ENCODE measurements at regions not wholly inside any gene's neighbourhood (a gene's known extent, or its start where the extent isn't known, plus 50 kb on each side); places are given as distances from the start of the nearest gene placed in this dataset.

DNA sequence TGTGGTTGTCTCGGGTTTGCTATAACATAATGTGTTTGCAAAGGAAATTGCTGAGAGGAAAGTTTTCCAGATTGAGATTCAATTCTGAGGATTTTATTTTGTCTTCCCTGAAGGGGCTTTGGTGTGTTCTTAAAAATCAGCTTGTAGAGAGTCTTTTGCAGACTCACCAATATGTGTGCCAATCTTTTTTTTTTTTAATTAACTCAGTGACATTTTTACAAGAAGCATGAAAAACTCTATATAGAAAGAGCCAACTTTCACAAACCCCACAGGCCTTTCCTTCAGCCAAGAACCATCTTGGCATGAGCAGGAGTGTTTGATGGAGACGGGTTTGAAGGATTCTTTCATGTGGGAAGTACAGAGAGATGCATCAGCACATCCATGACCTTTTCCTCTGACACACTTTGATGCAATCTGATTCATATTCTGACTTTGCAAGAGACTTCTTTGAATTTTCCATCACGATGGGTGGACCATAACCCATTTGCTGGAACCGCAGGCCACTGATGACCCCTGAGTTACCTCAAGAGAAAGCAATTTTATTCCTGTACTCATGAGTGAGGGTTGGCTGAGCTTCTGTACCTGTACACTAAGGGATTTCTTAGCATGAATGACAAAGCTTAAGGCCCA, 892.6 kb downstream of the XPNPEP1 start:
- Histone ChIP-seq H3K36me3 (no peaks in the 10 kb centered on the region), H3K4me1 (peaks cover 0 to 10% (median 0%) of the 10 kb centered on the region in 4 donors), H3K9me3 (no peaks in the 10 kb centered on the region), H3K27me3 (no peaks in the 10 kb centered on the region), H3K27ac (no peak overlapping the region), H3K4me3 (no peak overlapping the region)
- TF ChIP-seq POLR2A (IDR thresholded peaks at IDR 0.05), result no peak
- no peak for DNase-seq (ENCODE audit: low spot score in 2 of 2)
- WGBS, 2 donors, result 42 to 47% methylated on average over 4 of the region's 4 CpGs

- Histone ChIP-seq H3K36me3 (no peaks in the 10 kb centered on the region), H3K9me3 (no peaks in the 10 kb centered on the region), H3K4me1 (peaks cover 0 to 10% (median 0%) of the 10 kb centered on the region in 4 donors), H3K27me3 (no peaks in the 10 kb centered on the region), H3K27ac (no peak overlapping the region), H3K4me3 (no peak overlapping the region)
- no peak for TF ChIP-seq EP300 (IDR thresholded peaks at IDR 0.05)
- TF ChIP-seq CTCF (IDR thresholded peaks at IDR 0.05), result no peak
- TF ChIP-seq POLR2A (IDR thresholded peaks at IDR 0.05), result no peak
- WGBS, 2 donors, result 48 to 55% methylated on average over 4 of the region's 4 CpGs
- DNase-seq (ENCODE audit: low spot score in 2 of 2), result no peak
Measured at GRCh38 chr10:109029870-109030269, 893.4 kb downstream of the XPNPEP1 start.

DNA sequence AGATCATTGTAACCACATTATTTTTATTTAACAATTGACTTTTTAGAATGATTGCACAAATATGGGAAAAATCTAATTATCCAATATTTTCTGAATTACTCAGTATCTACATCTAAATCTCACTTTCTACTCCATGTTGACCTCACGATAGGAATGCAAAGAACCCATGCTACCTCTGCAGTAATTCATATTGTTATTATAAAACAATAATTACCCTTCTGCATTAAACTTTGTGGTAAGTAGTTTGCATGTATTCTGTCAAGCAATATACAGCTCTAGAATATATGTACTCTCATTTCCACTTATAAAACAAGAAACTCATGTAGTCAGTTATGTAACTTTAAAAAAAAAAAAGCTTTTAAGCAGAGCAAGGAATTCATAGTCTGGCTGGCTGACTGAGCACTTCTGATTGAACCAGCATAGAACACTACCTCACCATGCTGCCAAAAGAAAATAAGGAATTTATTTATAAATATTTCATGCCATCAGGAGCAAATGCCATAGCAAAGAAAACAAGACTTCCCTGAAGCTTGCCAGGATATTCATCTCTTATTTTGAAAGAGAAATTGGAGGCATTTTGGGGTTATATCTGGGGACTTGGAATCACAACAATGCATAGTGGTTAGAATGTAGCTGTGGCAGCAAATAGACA, 895.7 kb downstream of the XPNPEP1 start:
- Histone ChIP-seq H3K27me3 (no peaks in the 10 kb centered on the region), H3K4me3 (no peak overlapping the region), H3K27ac (no peak overlapping the region), H3K36me3 (no peaks in the 10 kb centered on the region), H3K9me3 (no peaks in the 10 kb centered on the region), H3K4me1 (peaks cover 0 to 10% (median 0%) of the 10 kb centered on the region in 4 donors)
- no peak for DNase-seq (ENCODE audit: low spot score in 2 of 2)
- TF ChIP-seq POLR2A (IDR thresholded peaks at IDR 0.05) (no peak), CTCF (IDR thresholded peaks at IDR 0.05) (no peak), EP300 (IDR thresholded peaks at IDR 0.05) (no peak)
- 51 to 57% methylated on average over 1 of the region's 1 CpG for WGBS, 2 donors

GRCh38 chr10:109025172-109025571, 898.1 kb downstream of the XPNPEP1 start:
- Histone ChIP-seq H3K36me3 (no peaks in the 10 kb centered on the region), H3K27me3 (no peaks in the 10 kb centered on the region), H3K9me3 (no peaks in the 10 kb centered on the region), H3K4me3 (no peak overlapping the region), H3K4me1 (peaks cover 0 to 10% (median 0%) of the 10 kb centered on the region in 4 donors), H3K27ac (no peak overlapping the region)
- no peak for DNase-seq (ENCODE audit: low spot score in 2 of 2)
- TF ChIP-seq CTCF (IDR thresholded peaks at IDR 0.05) (no peak), POLR2A (IDR thresholded peaks at IDR 0.05) (no peak), EP300 (IDR thresholded peaks at IDR 0.05) (no peak)

DNA sequence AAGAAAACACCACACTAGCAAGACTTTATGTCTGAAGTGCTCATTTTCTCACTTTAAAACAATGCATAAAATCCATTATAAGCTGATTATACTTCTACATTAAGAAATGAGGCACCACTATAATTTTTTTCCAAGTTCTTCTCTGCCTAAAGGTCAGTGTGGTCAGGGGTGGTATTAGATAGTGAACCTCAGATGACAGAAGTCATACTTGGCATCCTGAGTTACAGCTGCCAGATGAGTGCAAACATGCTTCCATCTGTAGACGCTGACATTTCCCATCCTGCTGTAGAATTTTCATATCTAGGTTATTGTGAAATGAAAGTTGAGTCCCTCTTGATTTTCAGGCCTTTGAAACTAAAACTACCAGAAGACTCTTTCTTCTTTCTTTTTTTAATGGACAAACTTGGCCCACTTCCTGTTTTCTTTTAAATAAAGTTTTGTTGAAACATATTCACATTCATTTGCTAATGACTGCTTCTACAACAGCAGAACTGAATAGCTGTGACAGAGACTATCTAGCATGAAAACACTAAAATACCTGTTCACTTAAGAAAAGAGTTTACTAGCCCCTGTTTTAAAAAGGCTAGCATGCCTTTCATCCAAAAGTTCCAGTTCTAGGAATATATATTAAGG, 900.8 kb downstream of the XPNPEP1 start:
- no peak overlapping the region for H3K4me3 ChIP-seq
- no peaks in the 10 kb centered on the region for H3K27me3 ChIP-seq
- DNase-seq (ENCODE audit: low spot score in 2 of 2), result no peak

More for the DNA sequence above, 900.8 kb downstream of the XPNPEP1 start:
- no peaks in the 10 kb centered on the region for H3K36me3 ChIP-seq
- no peak overlapping the region for H3K27ac ChIP-seq
- TF ChIP-seq POLR2A (IDR thresholded peaks at IDR 0.05) (no peak), EP300 (IDR thresholded peaks at IDR 0.05) (no peak), CTCF (IDR thresholded peaks at IDR 0.05) (no peak)
- WGBS, 2 donors, result 75% methylated on average over 1 of the region's 1 CpG
- H3K4me1 ChIP-seq, result peaks cover 0 to 1% (median 0%) of the 10 kb centered on the region in 4 donors
- H3K9me3 ChIP-seq, result no peaks in the 10 kb centered on the region

Data from tibial nerve (tissue), 4 donors.